Activated CD8-positive, alpha-beta memory T cell treated with anti-CD3 and anti-CD28 coated beads, Interleukin-2, amount 10 ng/mL, durations not matched to agents 7 days and 5 days (primary cell): ENCODE measurements at regions not wholly inside any gene's neighbourhood (a gene's known extent, or its start where the extent isn't known, plus 50 kb on each side); places are given as distances from the start of the nearest gene placed in this dataset.
"Not testable (repeated sequence)": the region's sequence is repeated elsewhere in the genome, so short reads cannot be mapped to it uniquely, and the experiment has no call there.

ENCODE experiments used
- ATAC-seq: fragments of 150-1000 bp; cut with Tn5 transposase; one replicate; pipeline ENCODE4 v1.10.0; 2021; ENCODE audit warnings: moderate library complexity
- CTCF ChIA-PET: fragments of 350-600 bp; sonication (Branson Sonifier 250); formaldehyde crosslinking; loops from one replicate; lab custom pipeline; 2021; ENCODE audit warnings: antibody characterized with exemption; lab: Charles Lee
- DNase-seq: peaks from one replicate; pipeline ENCODE4 v3.0.0-alpha.2; 2020
- H3K27ac Mint-ChIP-seq: one replicate; pipeline ENCODE4 v1.8.0; 2021; ENCODE audit warnings: mild to moderate bottlenecking, mixed read lengths
- H3K27me3 Mint-ChIP-seq: one replicate; pipeline ENCODE4 v1.8.0; 2021; ENCODE audit warnings: mixed read lengths
- H3K36me3 Mint-ChIP-seq: one replicate; pipeline ENCODE4 v1.8.0; 2021; ENCODE audit warnings: mild to moderate bottlenecking, mixed read lengths
- H3K4me1 Mint-ChIP-seq: one replicate; pipeline ENCODE4 v1.8.0; 2021; ENCODE audit warnings: mixed read lengths
- H3K4me3 Mint-ChIP-seq: one replicate; pipeline ENCODE4 v1.8.0; 2021; ENCODE audit warnings: mild to moderate bottlenecking, moderate library complexity, mixed read lengths
- H3K9me3 Mint-ChIP-seq: one replicate; pipeline ENCODE4 v1.8.0; 2022; ENCODE audit warnings: low read depth, mixed read lengths

GRCh38 chr18:57881818-57882413 lies 78.8 kb upstream of the ATP8B1 start:
- CTCF ChIA-PET, result interaction anchor here (0.9 to 2.2 kb wide), 14 partner anchors 10 to 299 kb away, joined by 3 to 11 read pairs (median 4); partner anchors contain the start of gene NEDD4L
- Mint-ChIP-seq H3K4me1 (no peaks in the 10 kb centered on the region), H3K27ac (no peak overlapping the region), H3K9me3 (peaks cover 7% of the 10 kb centered on the region), H3K4me3 (no peak overlapping the region), H3K27me3 (no peaks in the 10 kb centered on the region), H3K36me3 (no peaks in the 10 kb centered on the region)
- DNase-seq (peak; percentile 59), ATAC-seq (peak; percentile 82)

- H3K36me3 Mint-ChIP-seq, CTCF ChIA-PET, DNase-seq, H3K9me3 Mint-ChIP-seq, ATAC-seq, H3K4me3 Mint-ChIP-seq, H3K27ac Mint-ChIP-seq, H3K4me1 Mint-ChIP-seq, H3K27me3 Mint-ChIP-seq: not testable (repeated sequence)
Measured at GRCh38 chr18:57879924-57880323, 76.8 kb upstream of the ATP8B1 start.

- Mint-ChIP-seq H3K27ac (no peak overlapping the region), H3K27me3 (peaks cover 6% of the 10 kb centered on the region), H3K36me3 (no peaks in the 10 kb centered on the region), H3K4me1 (no peaks in the 10 kb centered on the region), H3K9me3 (peaks cover 2% of the 10 kb centered on the region), H3K4me3 (no peak overlapping the region)
- ATAC-seq, result no peak
- DNase-seq, result no peak
- CTCF ChIA-PET, result interaction anchor here (1.1 kb wide), 1 partner anchor 10 kb away, joined by 4 read pairs; no protein-coding TSS in a partner anchor
Measured at GRCh38 chr18:57869221-57869620, 66.1 kb upstream of the ATP8B1 start.

DNA sequence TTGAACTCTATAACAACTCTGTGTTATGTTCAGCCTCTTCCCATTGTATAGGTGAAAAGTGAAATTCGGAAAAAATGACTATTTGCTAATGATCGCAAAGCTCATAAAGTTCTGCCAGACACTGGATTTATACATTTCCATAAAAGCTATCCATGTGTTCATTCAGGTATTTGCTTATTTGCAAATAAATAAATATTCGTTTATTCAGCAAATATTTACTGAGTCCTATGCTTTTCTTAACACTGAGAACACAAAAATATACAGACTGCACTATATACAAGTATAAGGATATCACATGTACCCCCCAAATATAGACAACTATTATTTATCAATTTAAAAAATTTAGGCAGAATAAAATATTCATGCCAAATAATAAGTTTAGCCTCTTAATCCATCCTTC lies 63.2 kb upstream of the ATP8B1 start:
- H3K27me3 Mint-ChIP-seq, result peaks cover 6% of the 10 kb centered on the region
- no peaks in the 10 kb centered on the region for H3K4me1 Mint-ChIP-seq
- CTCF ChIA-PET, result no interaction called here
- no peak overlapping the region for H3K4me3 Mint-ChIP-seq
- H3K36me3 Mint-ChIP-seq, result no peaks in the 10 kb centered on the region
- H3K9me3 Mint-ChIP-seq, result no peaks in the 10 kb centered on the region
- ATAC-seq, result no peak
- no peak for DNase-seq
- H3K27ac Mint-ChIP-seq, result no peak overlapping the region

- peaks cover 5% of the 10 kb centered on the region for H3K27me3 Mint-ChIP-seq
- H3K36me3 Mint-ChIP-seq, result no peaks in the 10 kb centered on the region
- DNase-seq, result no peak
- no peak for ATAC-seq
- H3K4me3 Mint-ChIP-seq, result no peak overlapping the region
- H3K27ac Mint-ChIP-seq, result no peak overlapping the region
- no peaks in the 10 kb centered on the region for H3K9me3 Mint-ChIP-seq
- no peaks in the 10 kb centered on the region for H3K4me1 Mint-ChIP-seq
- CTCF ChIA-PET, result no interaction called here
Measured at GRCh38 chr18:57864615-57865121, 61.6 kb upstream of the ATP8B1 start.

DNA sequence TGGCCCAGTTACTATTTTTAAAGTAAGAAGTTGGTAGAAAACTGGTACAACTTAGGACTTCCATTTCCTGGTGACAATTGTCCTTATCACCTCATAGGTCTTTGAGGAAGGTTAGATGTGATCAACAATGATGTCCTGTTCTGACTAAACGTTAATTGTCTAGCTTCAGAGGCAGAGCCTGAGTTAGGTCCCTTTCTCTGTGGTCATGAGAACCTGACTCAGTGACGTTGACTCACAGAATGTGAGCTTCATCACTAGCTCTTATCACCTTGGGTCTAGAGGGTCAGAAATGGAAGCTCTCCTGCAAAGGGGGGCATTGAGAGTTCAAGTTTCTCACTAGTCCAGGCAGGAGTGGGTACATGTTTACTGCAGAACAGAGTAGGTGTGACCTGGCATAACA lies 60.6 kb upstream of the ATP8B1 start:
- Mint-ChIP-seq H3K4me1 (no peaks in the 10 kb centered on the region), H3K27me3 (peaks cover 2% of the 10 kb centered on the region), H3K36me3 (no peaks in the 10 kb centered on the region), H3K27ac (no peak overlapping the region), H3K9me3 (no peaks in the 10 kb centered on the region), H3K4me3 (no peak overlapping the region)
- CTCF ChIA-PET, result no interaction called here
- ATAC-seq (no peak), DNase-seq (no peak)

- Mint-ChIP-seq H3K36me3 (no peaks in the 10 kb centered on the region), H3K9me3 (no peaks in the 10 kb centered on the region), H3K27me3 (peaks cover 7% of the 10 kb centered on the region), H3K27ac (no peak overlapping the region), H3K4me1 (no peaks in the 10 kb centered on the region), H3K4me3 (no peak overlapping the region)
- ATAC-seq (peak; percentile 47), DNase-seq (no peak)
- CTCF ChIA-PET, result interaction anchor here (0.8 to 1.4 kb wide), 7 partner anchors 10 to 237 kb away, joined by 3 to 4 read pairs (median 3); no protein-coding TSS in a partner anchor
Measured at GRCh38 chr18:57859314-57859713, 56.2 kb upstream of the ATP8B1 start.

GRCh38 chr18:57856557-57857280 lies 53.6 kb upstream of the ATP8B1 start:
- CTCF ChIA-PET, result no interaction called here
- DNase-seq, result no peak
- no peak overlapping the region for H3K27ac Mint-ChIP-seq
- no peaks in the 10 kb centered on the region for H3K36me3 Mint-ChIP-seq
- no peak for ATAC-seq
- peaks cover 18% of the 10 kb centered on the region for H3K27me3 Mint-ChIP-seq
- no peaks in the 10 kb centered on the region for H3K9me3 Mint-ChIP-seq
- H3K4me1 Mint-ChIP-seq, result no peaks in the 10 kb centered on the region
- H3K4me3 Mint-ChIP-seq, result no peak overlapping the region

DNA sequence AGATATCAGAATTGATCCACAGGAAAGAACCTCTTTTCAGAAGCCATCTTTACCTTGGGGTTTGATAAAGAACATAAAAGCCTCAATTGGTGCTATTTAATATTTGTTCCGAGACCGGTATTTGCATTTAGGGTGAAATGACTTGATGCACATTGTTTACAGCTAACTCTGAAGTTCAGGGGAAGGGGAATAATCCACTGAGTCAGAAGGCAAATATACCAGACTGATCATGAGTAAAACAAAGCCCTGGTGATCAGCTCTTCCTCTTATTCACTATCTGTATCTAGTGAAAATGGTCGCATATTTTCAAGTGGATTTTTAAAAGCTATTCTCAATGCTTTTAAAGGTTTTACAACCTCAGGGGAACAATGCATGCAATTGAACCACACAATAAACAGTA lies 53.0 kb upstream of the ATP8B1 start:
- Mint-ChIP-seq H3K27me3 (peaks cover 24% of the 10 kb centered on the region), H3K36me3 (no peaks in the 10 kb centered on the region), H3K9me3 (no peaks in the 10 kb centered on the region), H3K27ac (no peak overlapping the region), H3K4me1 (no peaks in the 10 kb centered on the region), H3K4me3 (no peak overlapping the region)
- no peak for ATAC-seq
- CTCF ChIA-PET, result no interaction called here
- no peak for DNase-seq

GRCh38 chr18:57855551-57855950 lies 52.4 kb upstream of the ATP8B1 start:
- Mint-ChIP-seq H3K4me1 (no peaks in the 10 kb centered on the region), H3K36me3 (no peaks in the 10 kb centered on the region), H3K9me3 (no peaks in the 10 kb centered on the region), H3K27me3 (peaks cover 24% of the 10 kb centered on the region), H3K27ac (no peak overlapping the region), H3K4me3 (no peak overlapping the region)
- CTCF ChIA-PET, result no interaction called here
- DNase-seq (no peak), ATAC-seq (no peak)

DNA sequence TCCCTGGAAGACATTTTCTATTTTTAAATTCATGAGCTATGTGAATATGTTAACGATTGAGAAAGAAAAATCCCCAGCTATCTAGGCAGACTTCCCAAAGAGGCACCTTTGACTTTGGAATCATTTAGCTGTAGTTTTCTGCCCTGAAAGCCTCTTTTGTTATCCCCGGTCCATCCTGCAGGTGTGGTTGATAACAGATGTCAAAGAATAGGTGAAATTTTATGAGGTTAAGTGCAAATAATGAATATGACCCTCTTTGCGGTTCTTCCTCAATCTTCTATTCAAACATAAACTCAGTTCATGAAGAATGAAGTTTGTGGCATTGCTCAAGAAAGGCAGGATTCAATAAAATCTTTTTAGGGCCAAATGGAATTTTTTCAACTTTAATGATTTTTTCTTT lies 51.6 kb upstream of the ATP8B1 start:
- no peak overlapping the region for H3K27ac Mint-ChIP-seq
- no peak overlapping the region for H3K4me3 Mint-ChIP-seq
- no peaks in the 10 kb centered on the region for H3K9me3 Mint-ChIP-seq
- ATAC-seq (no peak), DNase-seq (no peak)
- no peaks in the 10 kb centered on the region for H3K36me3 Mint-ChIP-seq
- CTCF ChIA-PET, result no interaction called here
- H3K4me1 Mint-ChIP-seq, result no peaks in the 10 kb centered on the region
- H3K27me3 Mint-ChIP-seq, result peaks cover 28% of the 10 kb centered on the region

DNA sequence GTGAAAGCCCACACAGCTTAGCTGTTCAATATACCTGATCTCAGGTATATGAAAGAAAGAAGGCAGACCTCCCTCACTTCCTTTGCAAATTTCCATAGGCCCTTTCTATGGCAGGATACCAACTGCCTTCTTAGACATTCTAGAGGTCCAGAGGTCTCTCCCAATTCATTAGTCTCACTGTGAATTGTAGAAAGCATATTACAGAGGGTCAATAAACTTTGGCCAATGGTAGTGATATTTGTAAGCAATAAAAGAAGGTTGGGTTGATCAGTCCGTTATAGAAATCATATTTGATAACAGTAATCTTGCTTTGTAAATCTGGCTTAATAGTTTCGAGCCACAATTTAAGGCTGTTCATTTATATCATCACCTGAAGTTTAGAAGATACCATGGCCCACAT lies 50.7 kb upstream of the ATP8B1 start:
- Mint-ChIP-seq H3K27me3 (peaks cover 33% of the 10 kb centered on the region), H3K4me1 (no peaks in the 10 kb centered on the region), H3K9me3 (no peaks in the 10 kb centered on the region), H3K4me3 (no peak overlapping the region), H3K36me3 (no peaks in the 10 kb centered on the region), H3K27ac (no peak overlapping the region)
- ATAC-seq (no peak), DNase-seq (no peak)
- CTCF ChIA-PET, result no interaction called here

GRCh38 chr18:57853133-57853532 lies 50.0 kb upstream of the ATP8B1 start:
- Mint-ChIP-seq H3K27me3 (peaks cover 33% of the 10 kb centered on the region), H3K36me3 (no peaks in the 10 kb centered on the region), H3K9me3 (no peaks in the 10 kb centered on the region), H3K27ac (no peak overlapping the region), H3K4me1 (no peaks in the 10 kb centered on the region), H3K4me3 (no peak overlapping the region)
- DNase-seq (no peak), ATAC-seq (no peak)
- CTCF ChIA-PET, result no interaction called here
